Activated naive CD8-positive, alpha-beta T cell treated with anti-CD3 and anti-CD28 coated beads for 36 hours (primary cell): ENCODE measurements at regions not wholly inside any gene's neighbourhood (a gene's known extent, or its start where the extent isn't known, plus 50 kb on each side); places are given as distances from the start of the nearest gene placed in this dataset.
"Not testable (repeated sequence)": the region's sequence is repeated elsewhere in the genome, so short reads cannot be mapped to it uniquely, and the experiment has no call there.

ENCODE experiments used
- DNase-seq: peaks from one replicate; pipeline ENCODE4 v3.0.0; 2021
- H3K27ac Mint-ChIP-seq: one replicate; pipeline ENCODE4 v1.8.0; 2022; ENCODE audit warnings: mild to moderate bottlenecking, moderate library complexity, mixed read lengths
- H3K27me3 Mint-ChIP-seq: one replicate; pipeline ENCODE4 v1.8.0; 2022; ENCODE audit warnings: mild to moderate bottlenecking, mixed read lengths
- H3K36me3 Mint-ChIP-seq: one replicate; pipeline ENCODE4 v1.8.0; 2021; ENCODE audit warnings: mild to moderate bottlenecking, mixed read lengths
- H3K4me1 Mint-ChIP-seq: one replicate; pipeline ENCODE4 v1.8.0; 2021; ENCODE audit warnings: mixed read lengths
- H3K4me3 Mint-ChIP-seq: one replicate; pipeline ENCODE4 v1.8.0; 2022; ENCODE audit warnings: mild to moderate bottlenecking, moderate library complexity, mixed read lengths
- H3K9me3 Mint-ChIP-seq: one replicate; pipeline ENCODE4 v1.8.0; 2022; ENCODE audit warnings: mixed read lengths

- Mint-ChIP-seq H3K36me3 (no peaks in the 10 kb centered on the region), H3K9me3 (no peaks in the 10 kb centered on the region), H3K4me3 (no peak overlapping the region), H3K27ac (no peak overlapping the region), H3K27me3 (no peaks in the 10 kb centered on the region), H3K4me1 (no peaks in the 10 kb centered on the region)
- no peak for DNase-seq
These were observed 199.2 kb downstream of the OTOL1 start for GRCh38 chr3:161695811-161696210.

GRCh38 chr3:161700998-161701397, 204.4 kb downstream of the OTOL1 start:
- Mint-ChIP-seq H3K36me3 (no peaks in the 10 kb centered on the region), H3K27me3 (no peaks in the 10 kb centered on the region), H3K9me3 (peaks cover 1% of the 10 kb centered on the region), H3K27ac (no peak overlapping the region), H3K4me1 (no peaks in the 10 kb centered on the region), H3K4me3 (no peak overlapping the region)
- DNase-seq: no peak

- not testable (repeated sequence) for DNase-seq, H3K9me3 Mint-ChIP-seq, H3K27me3 Mint-ChIP-seq, H3K36me3 Mint-ChIP-seq, H3K4me3 Mint-ChIP-seq, H3K27ac Mint-ChIP-seq, H3K4me1 Mint-ChIP-seq
These were observed 210.6 kb downstream of the OTOL1 start for GRCh38 chr3:161707253-161707652.

- no peak overlapping the region for H3K4me3 Mint-ChIP-seq
- H3K36me3 Mint-ChIP-seq: no peaks in the 10 kb centered on the region
- no peak for DNase-seq
- no peaks in the 10 kb centered on the region for H3K4me1 Mint-ChIP-seq
- no peaks in the 10 kb centered on the region for H3K27me3 Mint-ChIP-seq
- H3K9me3 Mint-ChIP-seq: peaks cover 1% of the 10 kb centered on the region
- no peak overlapping the region for H3K27ac Mint-ChIP-seq
These were observed 217.1 kb downstream of the OTOL1 start for GRCh38 chr3:161713731-161714130.

GRCh38 chr3:161731968-161732367, 235.4 kb downstream of the OTOL1 start:
- Mint-ChIP-seq H3K4me3 (no peak overlapping the region), H3K36me3 (no peaks in the 10 kb centered on the region), H3K9me3 (peaks cover 2% of the 10 kb centered on the region), H3K27me3 (no peaks in the 10 kb centered on the region), H3K4me1 (no peaks in the 10 kb centered on the region), H3K27ac (no peak overlapping the region)
- DNase-seq: no peak

- H3K9me3 Mint-ChIP-seq: no peaks in the 10 kb centered on the region
- H3K4me3 Mint-ChIP-seq: no peak overlapping the region
- no peak for DNase-seq
- no peaks in the 10 kb centered on the region for H3K36me3 Mint-ChIP-seq
- H3K27ac Mint-ChIP-seq: no peak overlapping the region
- H3K4me1 Mint-ChIP-seq: no peaks in the 10 kb centered on the region
- H3K27me3 Mint-ChIP-seq: no peaks in the 10 kb centered on the region
These were observed 240.6 kb downstream of the OTOL1 start for GRCh38 chr3:161737171-161737570.

GRCh38 chr3:161740421-161740820, 243.8 kb downstream of the OTOL1 start:
- no peak for DNase-seq
- no peaks in the 10 kb centered on the region for H3K36me3 Mint-ChIP-seq
- H3K27ac Mint-ChIP-seq: no peak overlapping the region
- no peaks in the 10 kb centered on the region for H3K9me3 Mint-ChIP-seq
- no peaks in the 10 kb centered on the region for H3K27me3 Mint-ChIP-seq
- no peaks in the 10 kb centered on the region for H3K4me1 Mint-ChIP-seq
- no peak overlapping the region for H3K4me3 Mint-ChIP-seq

- Mint-ChIP-seq H3K27ac (no peak overlapping the region), H3K9me3 (no peaks in the 10 kb centered on the region), H3K36me3 (no peaks in the 10 kb centered on the region), H3K4me1 (no peaks in the 10 kb centered on the region), H3K4me3 (no peak overlapping the region), H3K27me3 (no peaks in the 10 kb centered on the region)
- no peak for DNase-seq
These were observed 247.8 kb downstream of the OTOL1 start for GRCh38 chr3:161744366-161744765.

- Mint-ChIP-seq H3K4me3 (no peak overlapping the region), H3K27me3 (no peaks in the 10 kb centered on the region), H3K4me1 (no peaks in the 10 kb centered on the region), H3K36me3 (no peaks in the 10 kb centered on the region), H3K27ac (no peak overlapping the region), H3K9me3 (no peaks in the 10 kb centered on the region)
- DNase-seq: no peak
These were observed 249.1 kb downstream of the OTOL1 start for GRCh38 chr3:161745741-161746140.

GRCh38 chr3:161748049-161748448, 251.4 kb downstream of the OTOL1 start:
- no peaks in the 10 kb centered on the region for H3K4me1 Mint-ChIP-seq
- no peaks in the 10 kb centered on the region for H3K27me3 Mint-ChIP-seq
- no peak overlapping the region for H3K27ac Mint-ChIP-seq
- H3K9me3 Mint-ChIP-seq: no peaks in the 10 kb centered on the region
- H3K4me3 Mint-ChIP-seq: no peak overlapping the region
- H3K36me3 Mint-ChIP-seq: no peaks in the 10 kb centered on the region
- no peak for DNase-seq

- Mint-ChIP-seq H3K4me1 (no peaks in the 10 kb centered on the region), H3K36me3 (no peaks in the 10 kb centered on the region), H3K27ac (no peak overlapping the region), H3K27me3 (no peaks in the 10 kb centered on the region), H3K4me3 (no peak overlapping the region), H3K9me3 (no peaks in the 10 kb centered on the region)
- no peak for DNase-seq
These were observed 257.9 kb downstream of the OTOL1 start for GRCh38 chr3:161754420-161755053.

GRCh38 chr3:161759444-161759843, 262.8 kb downstream of the OTOL1 start:
- Mint-ChIP-seq H3K27ac (no peak overlapping the region), H3K27me3 (no peaks in the 10 kb centered on the region), H3K36me3 (no peaks in the 10 kb centered on the region), H3K4me3 (no peak overlapping the region), H3K4me1 (no peaks in the 10 kb centered on the region), H3K9me3 (no peaks in the 10 kb centered on the region)
- DNase-seq: no peak

- no peaks in the 10 kb centered on the region for H3K9me3 Mint-ChIP-seq
- H3K4me3 Mint-ChIP-seq: no peak overlapping the region
- DNase-seq: no peak
- no peaks in the 10 kb centered on the region for H3K36me3 Mint-ChIP-seq
- no peak overlapping the region for H3K27ac Mint-ChIP-seq
- H3K27me3 Mint-ChIP-seq: no peaks in the 10 kb centered on the region
- H3K4me1 Mint-ChIP-seq: peaks cover 5% of the 10 kb centered on the region
These were observed 269.7 kb downstream of the OTOL1 start for GRCh38 chr3:161766331-161766730.

- Mint-ChIP-seq H3K4me1 (peaks cover 5% of the 10 kb centered on the region), H3K36me3 (no peaks in the 10 kb centered on the region), H3K4me3 (no peak overlapping the region), H3K27ac (no peak overlapping the region), H3K27me3 (no peaks in the 10 kb centered on the region), H3K9me3 (no peaks in the 10 kb centered on the region)
- DNase-seq: peak; percentile 1
These were observed 274.1 kb downstream of the OTOL1 start for GRCh38 chr3:161770484-161771386.

GRCh38 chr3:161781381-161781780, 284.8 kb downstream of the OTOL1 start:
- DNase-seq: no peak
- H3K9me3 Mint-ChIP-seq: peaks cover 6% of the 10 kb centered on the region
- no peaks in the 10 kb centered on the region for H3K27me3 Mint-ChIP-seq
- no peak overlapping the region for H3K4me3 Mint-ChIP-seq
- no peaks in the 10 kb centered on the region for H3K36me3 Mint-ChIP-seq
- no peak overlapping the region for H3K27ac Mint-ChIP-seq
- no peaks in the 10 kb centered on the region for H3K4me1 Mint-ChIP-seq
